HCT116 (cell line): ENCODE measurements at regions not wholly inside any gene's neighbourhood (a gene's known extent, or its start where the extent isn't known, plus 50 kb on each side); places are given as distances from the start of the nearest gene placed in this dataset.

Source experiments
- ATAC-seq: fragments of 200-7000 bp; cut with Tn5 transposase; 2 replicates; pipeline ENCODE4 v1.9.1; 2020; ENCODE audit warnings: mild to moderate bottlenecking, moderate library complexity
- BruUV-seq: library from RNA; stranded (reverse); fragments of 400-500 nt; replicated peaks from 2 replicates; lab custom pipeline; 2021; lab: Mats Ljungman, UMichigan
- CTCF ChIA-PET: fragments of 300-600 bp; sonication (Branson Sonifier 250); formaldehyde crosslinking; loops from one replicate; lab custom pipeline; 2021; ENCODE audit warnings: antibody characterized with exemption; lab: Charles Lee
- POLR2A ChIA-PET: fragments of 300-600, 350-600 bp; sonication (Branson Sonifier 250); formaldehyde crosslinking; loops from one replicate; lab custom pipeline; 2021; ENCODE audit warnings: antibody characterized with exemption; lab: Charles Lee
- RAD21 ChIA-PET, 2 experiments: fragments of 300-600 bp; sonication (Branson Sonifier 250); formaldehyde crosslinking; loops; one replicate each; lab custom pipeline; 2023; ENCODE audit warnings: low total read pairs in 2 of 2; ENCODE audit not compliant: uncharacterized antibody in 2 of 2, unreplicated experiment in 2 of 2, low non-redundant PET in 1 of 2; lab: Charles Lee
- DNase-seq: peaks from one replicate; pipeline ENCODE4 v3.0.0-alpha.2; 2010; ENCODE audit warnings: low read depth, low spot score
- H2AFZ ChIP-seq: fragments of 200-600 bp; shearing (Covaris generic), sonication (generic); 2 replicates; pipeline ENCODE4 v1.6.1; 2017; ENCODE audit warnings: low read depth, mixed run types, mixed read lengths, antibody characterized with exemption, low read length; ENCODE audit not compliant: poor library complexity, severe bottlenecking
- H3K27ac ChIP-seq: 2 replicates; pipeline ENCODE4 v1.5.1; 2012; ENCODE audit warnings: low read depth, low read length
- H3K27me3 ChIP-seq: fragments of 200-600 bp; sonication (generic); 2 replicates; pipeline ENCODE4 v1.6.1; 2016; ENCODE audit warnings: mixed run types, low read length, mixed read lengths; ENCODE audit not compliant: insufficient read depth
- H3K36me3 ChIP-seq, 2 experiments: fragments of 200-500 bp in 1 of 2; fragments of 200-600 bp in 1 of 2; sonication (Bioruptor generic) in 1 of 2; sonication (generic) in 1 of 2; 2 replicates each; pipeline versions ENCODE4 v1.5.1 to v1.6.1; 2014 to 2016; ENCODE audit warnings: low read length in 2 of 2, inconsistent platforms in 1 of 2, mixed read lengths in 1 of 2, mixed run types in 1 of 2; ENCODE audit not compliant: insufficient read depth in 2 of 2, control insufficient read depth in 1 of 2
- H3K4me1 ChIP-seq, 2 experiments: fragments of 200-600 bp in 1 of 2; sonication (generic) in 1 of 2; 2 replicates each; pipeline versions ENCODE4 v1.5.1 to v1.6.1; 2012 to 2017; ENCODE audit warnings: low read length in 2 of 2, inconsistent platforms in 1 of 2, mild to moderate bottlenecking in 1 of 2, mixed read lengths in 1 of 2, mixed run types in 1 of 2, moderate library complexity in 1 of 2; ENCODE audit not compliant: insufficient read depth in 2 of 2, control insufficient read depth in 1 of 2
- H3K4me2 ChIP-seq: fragments of 200-600 bp; sonication (generic); 2 replicates; pipeline ENCODE4 v1.6.1; 2017; ENCODE audit warnings: mixed run types, low read length, mixed read lengths
- H3K4me3 ChIP-seq, 2 experiments: fragments of 200-600 bp in 1 of 2; sonication (generic) in 1 of 2; replicated peaks in 1 of 2; 2 replicates each; pipeline ENCODE4 v1.5.1; 2011 to 2016; ENCODE audit warnings: low read length in 2 of 2, control low read depth in 1 of 2, low read depth in 1 of 2, mild to moderate bottlenecking in 1 of 2, mixed read lengths in 1 of 2, mixed run types in 1 of 2
- H3K79me2 ChIP-seq: fragments of 200-600 bp; sonication (generic); 2 replicates; pipeline ENCODE4 v1.6.1; 2017; ENCODE audit warnings: mild to moderate bottlenecking, mixed run types, low read length, moderate library complexity, mixed read lengths; ENCODE audit not compliant: insufficient read depth
- H3K9ac ChIP-seq: fragments of 200-600 bp; sonication (generic); 2 replicates; pipeline ENCODE4 v1.6.1; 2016; ENCODE audit warnings: low read length, mixed read lengths
- H3K9me2 ChIP-seq: fragments of 200-600 bp; sonication (generic), shearing (Covaris generic); 2 replicates; pipeline ENCODE4 v1.6.1; 2017; ENCODE audit warnings: mixed run types, mild to moderate bottlenecking, moderate library complexity; ENCODE audit not compliant: insufficient read depth
- H3K9me3 ChIP-seq, 2 experiments: fragments of 200-500 bp in 1 of 2; fragments of 200-600 bp in 1 of 2; sonication (Bioruptor generic) in 1 of 2; sonication (generic) in 1 of 2; 2 replicates each; pipeline ENCODE4 v1.6.1; 2014 to 2017; ENCODE audit warnings: low read length in 2 of 2, mixed read lengths in 2 of 2, inconsistent platforms in 1 of 2, low read depth in 1 of 2, mild to moderate bottlenecking in 1 of 2, mixed run types in 1 of 2, moderate library complexity in 1 of 2; ENCODE audit not compliant: control insufficient read depth in 1 of 2, insufficient read depth in 1 of 2
- H4K20me1 ChIP-seq: fragments of 200-600 bp; sonication (generic), shearing (Covaris generic); 2 replicates; pipeline ENCODE4 v1.6.1; 2017; ENCODE audit warnings: mixed run types, mild to moderate bottlenecking, moderate library complexity; ENCODE audit not compliant: insufficient read depth
- CEBPB ChIP-seq: IDR thresholded peaks from 2 replicates; pipeline ENCODE4 v1.6.1; 2012; ENCODE audit warnings: low read depth
- CTCF ChIP-seq, 3 experiments: fragments of 200-600 bp in 1 of 3; sonication (generic) in 1 of 3; IDR thresholded peaks in 2 of 3; conservative IDR thresholded peaks in 1 of 3; 2 replicates each; pipeline ENCODE4 v1.5.1; 2012 to 2017; ENCODE audit warnings: low read depth in 2 of 3, low read length in 2 of 3, antibody characterized with exemption in 1 of 3, borderline replicate concordance in 1 of 3, control low read depth in 1 of 3, mild to moderate bottlenecking in 1 of 3, mixed read lengths in 1 of 3, mixed run types in 1 of 3, moderate library complexity in 1 of 3; ENCODE audit not compliant: insufficient read depth in 1 of 3
- EZH2phosphoT487 ChIP-seq: fragments of 200-600 bp; IDR thresholded peaks from 2 replicates; pipeline ENCODE4 v1.6.1; 2018; ENCODE audit warnings: antibody characterized with exemption, borderline replicate concordance
- JUND ChIP-seq: IDR thresholded peaks from 2 replicates; pipeline ENCODE4 v1.6.1; 2012
- SRF ChIP-seq: IDR thresholded peaks from 2 replicates; pipeline ENCODE4 v1.6.1; 2012; ENCODE audit warnings: low read depth
- ZNF274 ChIP-seq: fragments of 200-500 bp; sonication (Bioruptor generic); IDR thresholded peaks from 2 replicates; pipeline ENCODE4 v1.6.1; 2014; ENCODE audit warnings: mild to moderate bottlenecking, low read depth, low read length, inconsistent platforms
- intact Hi-C: fragments of 100-400 bp; cut with micrococcal nuclease; formaldehyde crosslinking; loops from 2 replicates; pipeline ENCODE4 v1.10.0; 2022
- TF ChIP-seq, protein P1 (sequence below): IDR thresholded peaks from 2 replicates; pipeline ENCODE4 v1.6.1; 2012; ENCODE audit warnings: low read depth
- TF ChIP-seq, protein P2 (sequence below): IDR thresholded peaks from 2 replicates; pipeline ENCODE4 v1.6.1; 2012

DNA sequence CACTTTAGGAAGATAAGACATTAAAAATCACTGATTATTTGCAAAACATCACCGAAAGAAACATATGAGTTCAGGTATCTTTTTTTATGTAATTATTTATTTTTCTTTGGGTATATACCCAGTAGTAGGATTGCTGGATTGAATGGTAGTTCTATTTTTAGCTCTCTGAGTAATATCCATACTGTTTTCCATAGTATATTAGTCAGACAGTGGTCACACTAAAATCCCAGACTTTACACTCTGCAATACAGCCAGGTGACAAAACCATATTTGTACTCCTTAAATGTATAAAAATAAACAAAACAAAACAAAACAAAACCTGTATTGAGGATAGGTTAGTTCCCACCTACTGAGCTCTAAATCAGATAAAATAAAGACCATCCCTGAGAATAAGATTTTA, 1024.3 kb upstream of the EYS start:
- no peaks in the 10 kb centered on the region for H3K79me2 ChIP-seq
- H3K4me1 ChIP-seq = no peaks in the 10 kb centered on the region
- no peak overlapping the region for H3K27ac ChIP-seq
- no peaks in the 10 kb centered on the region for H3K36me3 ChIP-seq
- BruUV-seq = no TSS peak
- intact Hi-C loops = no loop called here
- no peak overlapping the region for H2AFZ ChIP-seq
- H4K20me1 ChIP-seq = no peaks in the 10 kb centered on the region
- TF ChIP-seq CEBPB (no peak), ZNF274 (no peak), JUND (no peak), SRF (no peak), CTCF (IDR thresholded peaks at IDR 0.05 in 2 of 3, conservative IDR thresholded peaks at IDR 0.05 in 1 of 3; ENCODE audit: borderline replicate concordance in 1 of 3, insufficient read depth in 1 of 3, low read depth in 2 of 3, low read length in 2 of 3) (no peak), EZH2phosphoT487 (no peak)
- TF ChIP-seq, protein P1, sequence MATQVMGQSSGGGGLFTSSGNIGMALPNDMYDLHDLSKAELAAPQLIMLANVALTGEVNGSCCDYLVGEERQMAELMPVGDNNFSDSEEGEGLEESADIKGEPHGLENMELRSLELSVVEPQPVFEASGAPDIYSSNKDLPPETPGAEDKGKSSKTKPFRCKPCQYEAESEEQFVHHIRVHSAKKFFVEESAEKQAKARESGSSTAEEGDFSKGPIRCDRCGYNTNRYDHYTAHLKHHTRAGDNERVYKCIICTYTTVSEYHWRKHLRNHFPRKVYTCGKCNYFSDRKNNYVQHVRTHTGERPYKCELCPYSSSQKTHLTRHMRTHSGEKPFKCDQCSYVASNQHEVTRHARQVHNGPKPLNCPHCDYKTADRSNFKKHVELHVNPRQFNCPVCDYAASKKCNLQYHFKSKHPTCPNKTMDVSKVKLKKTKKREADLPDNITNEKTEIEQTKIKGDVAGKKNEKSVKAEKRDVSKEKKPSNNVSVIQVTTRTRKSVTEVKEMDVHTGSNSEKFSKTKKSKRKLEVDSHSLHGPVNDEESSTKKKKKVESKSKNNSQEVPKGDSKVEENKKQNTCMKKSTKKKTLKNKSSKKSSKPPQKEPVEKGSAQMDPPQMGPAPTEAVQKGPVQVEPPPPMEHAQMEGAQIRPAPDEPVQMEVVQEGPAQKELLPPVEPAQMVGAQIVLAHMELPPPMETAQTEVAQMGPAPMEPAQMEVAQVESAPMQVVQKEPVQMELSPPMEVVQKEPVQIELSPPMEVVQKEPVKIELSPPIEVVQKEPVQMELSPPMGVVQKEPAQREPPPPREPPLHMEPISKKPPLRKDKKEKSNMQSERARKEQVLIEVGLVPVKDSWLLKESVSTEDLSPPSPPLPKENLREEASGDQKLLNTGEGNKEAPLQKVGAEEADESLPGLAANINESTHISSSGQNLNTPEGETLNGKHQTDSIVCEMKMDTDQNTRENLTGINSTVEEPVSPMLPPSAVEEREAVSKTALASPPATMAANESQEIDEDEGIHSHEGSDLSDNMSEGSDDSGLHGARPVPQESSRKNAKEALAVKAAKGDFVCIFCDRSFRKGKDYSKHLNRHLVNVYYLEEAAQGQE = no peak
- TF ChIP-seq, protein P2, sequence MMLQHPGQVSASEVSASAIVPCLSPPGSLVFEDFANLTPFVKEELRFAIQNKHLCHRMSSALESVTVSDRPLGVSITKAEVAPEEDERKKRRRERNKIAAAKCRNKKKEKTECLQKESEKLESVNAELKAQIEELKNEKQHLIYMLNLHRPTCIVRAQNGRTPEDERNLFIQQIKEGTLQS = no peak
- ChIA-PET CTCF (no interaction called here), POLR2A (no interaction called here), RAD21 (no interaction called here)
- no peaks in the 10 kb centered on the region for H3K27me3 ChIP-seq
- ATAC-seq (no peak), DNase-seq (no peak)
- H3K4me3 ChIP-seq = no peak overlapping the region
- H3K9me2 ChIP-seq = no peaks in the 10 kb centered on the region
- H3K9ac ChIP-seq = no peak overlapping the region
- H3K4me2 ChIP-seq = no peak overlapping the region
- peaks cover 0 to 14% of the 10 kb centered on the region in 2 experiments; a peak in 2 of 4 replicates for H3K9me3 ChIP-seq
